ENCODE measurements at regions not wholly inside any gene's neighbourhood (a gene's known extent, or its start where the extent isn't known, plus 50 kb on each side); places are given as distances from the start of the nearest gene placed in this dataset.

DNA sequence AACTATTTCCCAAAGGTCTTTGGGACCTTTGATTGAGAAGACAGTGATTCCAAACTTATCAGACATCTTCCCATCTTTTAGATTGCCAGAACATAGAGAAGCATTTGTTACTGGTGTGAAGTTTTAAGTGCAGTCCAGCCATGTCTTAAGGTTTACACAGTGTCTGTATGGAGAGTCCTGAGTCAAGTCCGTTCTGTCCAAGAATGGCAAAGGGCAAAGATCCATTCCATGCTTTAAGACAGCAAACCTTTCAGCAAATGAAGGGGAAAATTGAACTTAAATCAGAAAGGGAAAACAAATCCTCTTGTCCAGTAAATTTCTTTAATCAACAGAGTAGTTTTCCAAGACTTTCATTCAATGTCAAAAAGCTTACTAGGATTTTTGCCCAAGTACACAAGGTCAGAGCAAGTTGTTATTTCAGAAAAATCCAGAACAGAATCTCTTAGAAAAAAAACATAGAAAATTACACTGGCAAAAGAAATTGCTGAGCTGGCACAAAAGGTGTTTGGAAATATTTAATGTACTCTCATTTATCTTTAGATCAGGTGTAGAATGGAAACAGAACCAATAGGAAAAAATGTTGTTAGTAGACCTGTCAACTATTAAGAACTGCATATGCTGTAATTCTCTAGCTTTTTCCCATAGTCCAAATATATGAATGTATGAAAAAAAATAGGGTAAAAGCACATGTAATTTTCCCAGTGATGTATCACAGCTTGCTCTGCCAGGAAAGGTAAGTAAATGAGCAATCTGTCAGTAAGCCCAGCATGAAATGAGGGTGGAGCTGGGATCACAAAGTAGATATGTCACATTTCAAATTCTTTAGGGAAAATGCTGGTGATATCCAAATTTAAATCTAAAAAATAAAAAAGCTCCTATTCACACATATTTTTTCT is 1099.9 kb downstream of the TUSC7 start:
- H3K4me3 ChIP-seq, result no peak overlapping the region
- H3K4me1 ChIP-seq, result no peaks in the 10 kb centered on the region
- no peaks in the 10 kb centered on the region for H3K9me3 ChIP-seq
- TF ChIP-seq POLR2A (IDR thresholded peaks at IDR 0.05) (no peak), POLR2AphosphoS5 (IDR thresholded peaks at IDR 0.05; ENCODE audit: insufficient read depth in 1 of 2, low read depth in 1 of 2) (no peak)
- TF ChIP-seq, protein P1, sequence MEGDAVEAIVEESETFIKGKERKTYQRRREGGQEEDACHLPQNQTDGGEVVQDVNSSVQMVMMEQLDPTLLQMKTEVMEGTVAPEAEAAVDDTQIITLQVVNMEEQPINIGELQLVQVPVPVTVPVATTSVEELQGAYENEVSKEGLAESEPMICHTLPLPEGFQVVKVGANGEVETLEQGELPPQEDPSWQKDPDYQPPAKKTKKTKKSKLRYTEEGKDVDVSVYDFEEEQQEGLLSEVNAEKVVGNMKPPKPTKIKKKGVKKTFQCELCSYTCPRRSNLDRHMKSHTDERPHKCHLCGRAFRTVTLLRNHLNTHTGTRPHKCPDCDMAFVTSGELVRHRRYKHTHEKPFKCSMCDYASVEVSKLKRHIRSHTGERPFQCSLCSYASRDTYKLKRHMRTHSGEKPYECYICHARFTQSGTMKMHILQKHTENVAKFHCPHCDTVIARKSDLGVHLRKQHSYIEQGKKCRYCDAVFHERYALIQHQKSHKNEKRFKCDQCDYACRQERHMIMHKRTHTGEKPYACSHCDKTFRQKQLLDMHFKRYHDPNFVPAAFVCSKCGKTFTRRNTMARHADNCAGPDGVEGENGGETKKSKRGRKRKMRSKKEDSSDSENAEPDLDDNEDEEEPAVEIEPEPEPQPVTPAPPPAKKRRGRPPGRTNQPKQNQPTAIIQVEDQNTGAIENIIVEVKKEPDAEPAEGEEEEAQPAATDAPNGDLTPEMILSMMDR (IDR thresholded peaks at IDR 0.05), result no peak
- H3K27ac ChIP-seq, result no peak overlapping the region
- no peaks in the 10 kb centered on the region for H3K27me3 ChIP-seq
- H3K36me3 ChIP-seq, result no peaks in the 10 kb centered on the region
- intact Hi-C loops (cut with DNase I), result no loop called here
- no peak for DNase-seq (ENCODE audit: extremely low spot score in 2 of 2)

- DNase-seq (ENCODE audit: extremely low spot score in 2 of 2), result no peak
- Histone ChIP-seq H3K9me3 (no peaks in the 10 kb centered on the region), H3K4me3 (no peak overlapping the region), H3K27me3 (no peaks in the 10 kb centered on the region), H3K4me1 (no peaks in the 10 kb centered on the region), H3K27ac (no peak overlapping the region), H3K36me3 (no peaks in the 10 kb centered on the region)
- TF ChIP-seq, protein P1 (IDR thresholded peaks at IDR 0.05), result no peak
- TF ChIP-seq POLR2AphosphoS5 (IDR thresholded peaks at IDR 0.05; ENCODE audit: insufficient read depth in 1 of 2, low read depth in 1 of 2), result no peak
- no peak for TF ChIP-seq POLR2A (IDR thresholded peaks at IDR 0.05)
- intact Hi-C loops (cut with DNase I), result no loop called here
Measured at GRCh38 chr3:117811786-117812185, 1102.2 kb downstream of the TUSC7 start.

- Histone ChIP-seq H3K36me3 (no peaks in the 10 kb centered on the region), H3K4me3 (no peak overlapping the region), H3K27ac (no peak overlapping the region), H3K27me3 (no peaks in the 10 kb centered on the region), H3K9me3 (no peaks in the 10 kb centered on the region), H3K4me1 (no peaks in the 10 kb centered on the region)
- TF ChIP-seq POLR2AphosphoS5 (IDR thresholded peaks at IDR 0.05; ENCODE audit: insufficient read depth in 1 of 2, low read depth in 1 of 2), result no peak
- DNase-seq (ENCODE audit: extremely low spot score in 2 of 2), result no peak
- intact Hi-C loops (cut with DNase I), result no loop called here
Measured at GRCh38 chr3:117814975-117815374, 1105.4 kb downstream of the TUSC7 start.

DNA sequence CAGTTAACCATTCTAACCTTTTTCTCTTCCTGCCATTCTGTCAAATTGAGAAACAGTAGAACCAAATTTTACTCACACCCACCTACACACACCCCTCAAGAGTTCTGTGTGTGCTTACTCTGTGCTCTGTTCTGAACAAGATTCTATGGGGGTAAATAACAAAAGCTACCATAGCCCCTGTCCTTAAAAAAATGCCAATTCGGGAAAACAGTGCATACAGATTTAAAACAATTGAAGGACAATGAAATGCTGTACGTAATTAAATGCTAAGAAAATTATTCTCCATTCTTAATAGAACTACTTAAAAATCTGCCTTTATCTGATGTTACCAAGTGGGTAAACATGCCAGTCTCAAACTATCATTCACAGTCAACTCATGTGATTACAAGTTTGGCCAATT is 1107.5 kb downstream of the TUSC7 start:
- H3K9me3 ChIP-seq, result no peaks in the 10 kb centered on the region
- H3K36me3 ChIP-seq, result no peaks in the 10 kb centered on the region
- H3K4me1 ChIP-seq, result no peaks in the 10 kb centered on the region
- intact Hi-C loops (cut with DNase I), result no loop called here
- TF ChIP-seq, protein P1 (IDR thresholded peaks at IDR 0.05), result no peak
- TF ChIP-seq POLR2A (IDR thresholded peaks at IDR 0.05) (no peak), POLR2AphosphoS5 (IDR thresholded peaks at IDR 0.05; ENCODE audit: insufficient read depth in 1 of 2, low read depth in 1 of 2) (no peak)
- H3K4me3 ChIP-seq, result no peak overlapping the region
- H3K27ac ChIP-seq, result no peak overlapping the region
- H3K27me3 ChIP-seq, result no peaks in the 10 kb centered on the region
- DNase-seq (ENCODE audit: extremely low spot score in 2 of 2), result no peak

- H3K27me3 ChIP-seq, result no peaks in the 10 kb centered on the region
- intact Hi-C loops (cut with DNase I), result no loop called here
- DNase-seq (ENCODE audit: extremely low spot score in 2 of 2), result no peak
- TF ChIP-seq, protein P1 (IDR thresholded peaks at IDR 0.05), result no peak
- TF ChIP-seq POLR2AphosphoS5 (IDR thresholded peaks at IDR 0.05; ENCODE audit: insufficient read depth in 1 of 2, low read depth in 1 of 2) (no peak), POLR2A (IDR thresholded peaks at IDR 0.05) (no peak)
- H3K9me3 ChIP-seq, result no peaks in the 10 kb centered on the region
- no peaks in the 10 kb centered on the region for H3K36me3 ChIP-seq
- H3K4me1 ChIP-seq, result no peaks in the 10 kb centered on the region
- no peak overlapping the region for H3K4me3 ChIP-seq
- no peak overlapping the region for H3K27ac ChIP-seq
Measured at GRCh38 chr3:117818592-117818991, 1109.0 kb downstream of the TUSC7 start.
